Fibroblast of lung (primary cell): ENCODE measurements at regions not wholly inside any gene's neighbourhood (a gene's known extent, or its start where the extent isn't known, plus 50 kb on each side); places are given as distances from the start of the nearest gene placed in this dataset.

Experiments used
- DNase-seq, 2 donors: peaks; one replicate each; pipeline versions ENCODE4 v3.0.0 to v3.0.0-alpha.2; 2010; ENCODE audit warnings: low read depth in 2 of 2
- H2AFZ ChIP-seq: 2 replicates; pipeline ENCODE4 v1.5.1; 2012; ENCODE audit warnings: low read length, control low read depth, inconsistent platforms
- H3K27ac ChIP-seq: 2 replicates; pipeline ENCODE4 v1.5.1; 2011; ENCODE audit warnings: low read length, control low read depth; ENCODE audit not compliant: insufficient read depth
- H3K27me3 ChIP-seq: 2 replicates; pipeline ENCODE4 v1.5.1; 2011; ENCODE audit warnings: mild to moderate bottlenecking, low read length; ENCODE audit not compliant: control insufficient read depth, insufficient read depth
- H3K36me3 ChIP-seq: 2 replicates; pipeline ENCODE4 v1.5.1; 2011; ENCODE audit warnings: low read length; ENCODE audit not compliant: control insufficient read depth, insufficient read depth
- H3K4me1 ChIP-seq: 2 replicates; pipeline ENCODE4 v1.5.1; 2011; ENCODE audit warnings: low read length; ENCODE audit not compliant: control insufficient read depth, insufficient read depth; ENCODE audit errors: extremely low read depth
- H3K4me2 ChIP-seq: 2 replicates; pipeline ENCODE4 v1.5.1; 2011; ENCODE audit warnings: low read length, control low read depth; ENCODE audit not compliant: insufficient read depth; ENCODE audit errors: extremely low read depth
- H3K4me3 ChIP-seq, 4 experiments: fragments of 200-600 bp in 1 of 4; sonication (generic) in 1 of 4; replicated peaks in 1 of 4; 2 replicates each; pipeline ENCODE4 v1.5.1; 2011 to 2016; ENCODE audit warnings: low read length in 4 of 4, low read depth in 3 of 4, mild to moderate bottlenecking in 3 of 4, control low read depth in 2 of 4, inconsistent platforms in 1 of 4, mixed read lengths in 1 of 4; ENCODE audit not compliant: insufficient read depth in 1 of 4; ENCODE audit errors: control extremely low read depth in 1 of 4
- H3K79me2 ChIP-seq: 2 replicates; pipeline ENCODE4 v1.5.1; 2012; ENCODE audit warnings: mild to moderate bottlenecking, low read length, inconsistent platforms; ENCODE audit not compliant: control insufficient read depth, insufficient read depth
- H3K9ac ChIP-seq: 2 replicates; pipeline ENCODE4 v1.5.1; 2011; ENCODE audit warnings: mild to moderate bottlenecking, low read length, control low read depth; ENCODE audit not compliant: insufficient read depth
- H3K9me3 ChIP-seq: 2 replicates; pipeline ENCODE4 v1.5.1; 2012; ENCODE audit warnings: low read depth, low read length; ENCODE audit not compliant: control insufficient read depth, insufficient read depth
- H4K20me1 ChIP-seq: 2 replicates; pipeline ENCODE4 v1.5.1; 2011; ENCODE audit warnings: low read length; ENCODE audit not compliant: control insufficient read depth, insufficient read depth; ENCODE audit errors: extremely low read depth
- EZH2 ChIP-seq: IDR thresholded peaks from 2 replicates; pipeline ENCODE4 v1.5.1; 2012; ENCODE audit warnings: low read length, control low read depth, mild to moderate bottlenecking; ENCODE audit errors: missing control alignments
- TF ChIP-seq, protein P1 (sequence below), 2 donors: IDR thresholded peaks in 1 of 2; conservative IDR thresholded peaks in 1 of 2; 1 replicate in 1 of 2; 2 replicates in 1 of 2; pipeline ENCODE4 v1.5.1; 2011 to 2012; ENCODE audit warnings: low read length in 2 of 2, control low read depth in 1 of 2, inconsistent platforms in 1 of 2, low read depth in 1 of 2, mild to moderate bottlenecking in 1 of 2

DNA sequence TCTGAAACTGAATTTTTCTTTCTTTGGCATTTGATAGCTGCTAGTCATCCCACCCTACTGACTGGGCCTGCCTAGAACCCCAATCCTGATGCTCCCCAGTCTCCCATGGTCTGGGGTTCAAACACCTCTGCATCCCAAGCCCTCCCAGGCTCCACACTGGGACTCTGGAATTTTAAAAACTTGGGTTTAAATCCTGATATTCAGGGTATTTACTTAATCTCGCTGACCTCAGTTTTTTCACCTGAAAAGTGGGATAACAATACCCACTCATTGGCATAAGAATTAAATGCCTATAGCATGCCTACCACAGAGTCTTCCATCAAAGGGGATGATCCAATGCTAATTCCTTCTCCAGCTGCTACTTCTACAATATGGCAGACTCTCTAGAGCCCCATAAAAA, 264.4 kb downstream of the NPIPA8 start:
- Histone ChIP-seq H3K4me1 (no peaks in the 10 kb centered on the region), H3K79me2 (no peaks in the 10 kb centered on the region), H3K4me3 (no peak overlapping the region), H3K9me3 (no peaks in the 10 kb centered on the region), H3K27me3 (no peaks in the 10 kb centered on the region), H3K4me2 (no peak overlapping the region), H3K9ac (no peak overlapping the region), H4K20me1 (no peaks in the 10 kb centered on the region), H3K36me3 (no peaks in the 10 kb centered on the region), H2AFZ (no peak overlapping the region), H3K27ac (no peak overlapping the region)
- TF ChIP-seq, protein P1, sequence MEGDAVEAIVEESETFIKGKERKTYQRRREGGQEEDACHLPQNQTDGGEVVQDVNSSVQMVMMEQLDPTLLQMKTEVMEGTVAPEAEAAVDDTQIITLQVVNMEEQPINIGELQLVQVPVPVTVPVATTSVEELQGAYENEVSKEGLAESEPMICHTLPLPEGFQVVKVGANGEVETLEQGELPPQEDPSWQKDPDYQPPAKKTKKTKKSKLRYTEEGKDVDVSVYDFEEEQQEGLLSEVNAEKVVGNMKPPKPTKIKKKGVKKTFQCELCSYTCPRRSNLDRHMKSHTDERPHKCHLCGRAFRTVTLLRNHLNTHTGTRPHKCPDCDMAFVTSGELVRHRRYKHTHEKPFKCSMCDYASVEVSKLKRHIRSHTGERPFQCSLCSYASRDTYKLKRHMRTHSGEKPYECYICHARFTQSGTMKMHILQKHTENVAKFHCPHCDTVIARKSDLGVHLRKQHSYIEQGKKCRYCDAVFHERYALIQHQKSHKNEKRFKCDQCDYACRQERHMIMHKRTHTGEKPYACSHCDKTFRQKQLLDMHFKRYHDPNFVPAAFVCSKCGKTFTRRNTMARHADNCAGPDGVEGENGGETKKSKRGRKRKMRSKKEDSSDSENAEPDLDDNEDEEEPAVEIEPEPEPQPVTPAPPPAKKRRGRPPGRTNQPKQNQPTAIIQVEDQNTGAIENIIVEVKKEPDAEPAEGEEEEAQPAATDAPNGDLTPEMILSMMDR (conservative IDR thresholded peaks at IDR 0.05 in 1 of 2, IDR thresholded peaks at IDR 0.05 in 1 of 2; ENCODE audit: low read depth in 1 of 2, low read length in 2 of 2) = no peak
- TF ChIP-seq EZH2 = no peak
- DNase-seq = no peak

DNA sequence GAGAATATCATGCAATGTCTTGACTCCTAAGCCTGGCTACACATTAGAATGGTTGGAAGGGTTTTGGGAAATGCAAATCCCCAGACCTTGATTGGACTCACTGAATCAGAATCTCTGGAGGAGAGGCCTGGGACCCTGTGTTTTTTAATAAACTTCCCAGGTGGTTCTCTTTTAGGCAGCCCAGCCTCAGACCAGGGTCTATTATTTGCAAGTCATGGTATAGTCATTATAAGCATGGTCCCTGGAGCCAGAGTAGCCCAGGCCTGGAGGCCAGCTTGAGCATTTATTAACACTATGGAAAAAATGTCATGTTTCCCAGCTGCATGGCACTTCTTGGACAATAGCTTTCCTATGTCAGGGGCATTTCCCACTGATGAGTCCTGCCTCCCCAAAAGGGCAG, 266.9 kb downstream of the NPIPA8 start:
- Histone ChIP-seq H3K4me2 (no peak overlapping the region), H3K79me2 (no peaks in the 10 kb centered on the region), H3K27ac (no peak overlapping the region)

DNA sequence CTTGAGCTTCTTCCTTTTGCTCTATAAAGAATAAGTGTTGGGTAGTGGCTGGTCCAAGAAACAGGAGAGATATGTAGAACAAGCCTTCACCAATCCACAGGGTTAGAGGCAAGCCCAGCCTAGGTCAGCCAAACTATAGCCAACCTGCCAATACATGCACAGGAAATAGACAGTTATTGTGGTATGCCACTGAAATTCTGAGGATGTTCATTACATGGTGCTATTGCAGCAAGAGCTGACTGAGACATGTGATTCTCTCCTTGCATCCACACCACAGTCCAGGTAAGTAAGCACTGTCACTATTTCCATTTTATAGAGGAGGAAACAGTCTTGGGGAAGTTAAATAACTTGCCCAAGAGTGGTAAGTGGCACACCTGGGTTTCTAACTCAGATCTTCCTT, 268.1 kb downstream of the NPIPA8 start:
- TF ChIP-seq, protein P1 (conservative IDR thresholded peaks at IDR 0.05 in 1 of 2, IDR thresholded peaks at IDR 0.05 in 1 of 2; ENCODE audit: low read depth in 1 of 2, low read length in 2 of 2) = no peak
- TF ChIP-seq EZH2 = no peak
- no peak overlapping the region for H3K27ac ChIP-seq
- H3K4me2 ChIP-seq = no peak overlapping the region
- no peaks in the 10 kb centered on the region for H3K79me2 ChIP-seq
- H3K27me3 ChIP-seq = no peaks in the 10 kb centered on the region
- H3K36me3 ChIP-seq = no peaks in the 10 kb centered on the region
- H3K4me1 ChIP-seq = no peaks in the 10 kb centered on the region
- H3K9ac ChIP-seq = no peak overlapping the region
- H2AFZ ChIP-seq = no peak overlapping the region
- no peak for DNase-seq
- no peak overlapping the region for H3K4me3 ChIP-seq
- H4K20me1 ChIP-seq = no peaks in the 10 kb centered on the region
- no peaks in the 10 kb centered on the region for H3K9me3 ChIP-seq

More for the DNA sequence above, 266.9 kb downstream of the NPIPA8 start:
- H3K4me1 ChIP-seq = no peaks in the 10 kb centered on the region
- H4K20me1 ChIP-seq = no peaks in the 10 kb centered on the region
- no peaks in the 10 kb centered on the region for H3K36me3 ChIP-seq
- H3K9me3 ChIP-seq = no peaks in the 10 kb centered on the region
- no peak overlapping the region for H2AFZ ChIP-seq
- no peak for DNase-seq
- TF ChIP-seq, protein P1 (conservative IDR thresholded peaks at IDR 0.05 in 1 of 2, IDR thresholded peaks at IDR 0.05 in 1 of 2; ENCODE audit: low read depth in 1 of 2, low read length in 2 of 2) = no peak
- no peak for TF ChIP-seq EZH2
- no peak overlapping the region for H3K4me3 ChIP-seq
- no peak overlapping the region for H3K9ac ChIP-seq
- no peaks in the 10 kb centered on the region for H3K27me3 ChIP-seq
